A549 (cell line): ENCODE measurements at regions not wholly inside any gene's neighbourhood (a gene's known extent, or its start where the extent isn't known, plus 50 kb on each side); places are given as distances from the start of the nearest gene placed in this dataset.
A peak's percentile ranks its signal among the peaks of the same experiment; 100 is the strongest.

Experiments
- ATAC-seq, 2 experiments: fragments of 200-7000 bp in 1 of 2; fragments of >200 bp in 1 of 2; cut with Nextera tagmentation in 1 of 2; cut with Tn5 transposase in 1 of 2; 3 replicates each; pipeline versions ENCODE4 v1.8.0 to v1.9.1; 2018 to 2020; ENCODE audit warnings: mild to moderate bottlenecking in 1 of 2, moderate library complexity in 1 of 2
- CTCF ChIA-PET: fragments of 300-600 bp; sonication (Branson Sonifier 250); formaldehyde crosslinking; extraction: SDS; loops from one replicate; lab custom pipeline; 2021; ENCODE audit warnings: antibody characterized with exemption, inconsistent platforms; lab: Yijun Ruan, JAX
- POLR2A ChIA-PET: fragments of 350-600 bp; formaldehyde crosslinking; extraction: SDS; loops from one replicate; lab custom pipeline; 2021; ENCODE audit warnings: antibody characterized with exemption, inconsistent platforms; lab: Yijun Ruan, JAX
- DNase-seq, 2 experiments: peaks; one replicate each; pipeline versions ENCODE4 v3.0.0 to v3.0.0-alpha.2; 2011 to 2016; ENCODE audit warnings: low read depth in 1 of 2, low spot score in 1 of 2
- FAIRE-seq: peaks from 2 replicates; lab custom pipeline; 2011; peaks lifted over from hg19 to GRCh38; lab: Jason Lieb, UNC
- H3K27ac ChIP-seq, 2 experiments: fragments of >200 bp; sonication (Bioruptor Twin); formaldehyde crosslinking; 3 replicates each; pipeline ENCODE4 v1.5.1; 2016 to 2017
- H3K4me1 ChIP-seq: fragments of >200 bp; sonication (Bioruptor Twin); formaldehyde crosslinking; 3 replicates; pipeline ENCODE4 v1.6.1; 2016
- H3K4me2 ChIP-seq: fragments of >200 bp; sonication (Bioruptor Twin); formaldehyde crosslinking; 3 replicates; pipeline ENCODE4 v1.6.1; 2016
- H3K4me3 ChIP-seq: fragments of >200 bp; sonication (Bioruptor Twin); formaldehyde crosslinking; 3 replicates; pipeline ENCODE4 v1.5.1; 2016
- H3K9me3 ChIP-seq: fragments of >200 bp; sonication (Bioruptor Twin); formaldehyde crosslinking; 3 replicates; pipeline ENCODE4 v1.6.1; 2016
- BHLHE40 ChIP-seq: IDR thresholded peaks from 2 replicates; pipeline ENCODE4 v1.6.1; 2012; ENCODE audit warnings: low read depth, low read length, inconsistent platforms
- EP300 ChIP-seq, 2 experiments: fragments of >200 bp; sonication (Bioruptor Twin); formaldehyde crosslinking; IDR thresholded peaks; 2 replicates in 1 of 2; 3 replicates in 1 of 2; pipeline ENCODE4 v1.6.1; 2016 to 2017
- GATA3 ChIP-seq: IDR thresholded peaks from 2 replicates; pipeline ENCODE4 v1.6.1; 2012; ENCODE audit warnings: borderline replicate concordance
- HOXA7 ChIP-seq: fragments of 250-450 bp; sonication (Bioruptor Pico); IDR thresholded peaks from 2 replicates; pipeline ENCODE4 v1.5.0; 2020; ENCODE audit warnings: mild to moderate bottlenecking, moderate library complexity
- JUN ChIP-seq, 2 experiments: fragments of >200 bp; sonication (Bioruptor Twin); formaldehyde crosslinking; IDR thresholded peaks; 2 replicates in 1 of 2; 3 replicates in 1 of 2; pipeline ENCODE4 v1.6.1; 2016 to 2017
- MAFK ChIP-seq: fragments of 450-650 bp; IDR thresholded peaks from 2 replicates; pipeline ENCODE4 v1.6.1; 2014; ENCODE audit not compliant: partially characterized antibody
- NFE2L2 ChIP-seq: fragments of 150-350 bp; conservative IDR thresholded peaks from 2 replicates; pipeline ENCODE4 v1.6.1; 2014; ENCODE audit warnings: low read length
- POLR2A ChIP-seq: IDR thresholded peaks from 2 replicates; pipeline ENCODE4 v1.6.1; 2012; ENCODE audit warnings: mild to moderate bottlenecking, low read length
- POLR2AphosphoS2 ChIP-seq: conservative IDR thresholded peaks from 2 replicates; pipeline ENCODE4 v1.6.1; 2012; ENCODE audit warnings: low read length, improper control_type of control experiment, inconsistent platforms
- RAD21 ChIP-seq, 2 experiments: fragments of >200 bp in 1 of 2; sonication (Bioruptor Twin) in 1 of 2; formaldehyde crosslinking in 1 of 2; IDR thresholded peaks in 1 of 2; conservative IDR thresholded peaks in 1 of 2; 2 replicates in 1 of 2; 3 replicates in 1 of 2; pipeline ENCODE4 v1.6.1; 2012 to 2018; ENCODE audit warnings: inconsistent platforms in 1 of 2
- RFX5 ChIP-seq: fragments of 450-650 bp; IDR thresholded peaks from 2 replicates; pipeline ENCODE4 v1.7.1; 2014; ENCODE audit warnings: antibody characterized with exemption, mild to moderate bottlenecking, moderate library complexity
- TP53 ChIP-seq: fragments of 250-450 bp; sonication (Bioruptor Pico); IDR thresholded peaks from 2 replicates; pipeline ENCODE4 v1.5.0; 2021; ENCODE audit warnings: mild to moderate bottlenecking, moderate library complexity
- ZNF302 ChIP-seq: fragments of 250-450 bp; sonication (Bioruptor Pico); IDR thresholded peaks from 2 replicates; pipeline ENCODE4 v1.9.0; 2021; ENCODE audit warnings: inconsistent platforms, mild to moderate bottlenecking, moderate library complexity
- WGBS: methylation state at CpG from one replicate; pipeline ENCODE4 v1.1.6; 2017; ENCODE audit errors: missing lambda C conversion rate; 5-methylcytosine and 5-hydroxymethylcytosine counted together
- TF ChIP-seq, protein P1 (sequence below): fragments of 150-350 bp; IDR thresholded peaks from 2 replicates; pipeline ENCODE4 v1.6.1; 2014; ENCODE audit warnings: low read depth, mild to moderate bottlenecking, low read length
- TF ChIP-seq, protein P2 (sequence below): fragments of 200-600 bp; sonication (generic); IDR thresholded peaks from 2 replicates; pipeline ENCODE4 v1.6.1; 2016; ENCODE audit warnings: antibody characterized with exemption, mild to moderate bottlenecking, moderate library complexity

DNA sequence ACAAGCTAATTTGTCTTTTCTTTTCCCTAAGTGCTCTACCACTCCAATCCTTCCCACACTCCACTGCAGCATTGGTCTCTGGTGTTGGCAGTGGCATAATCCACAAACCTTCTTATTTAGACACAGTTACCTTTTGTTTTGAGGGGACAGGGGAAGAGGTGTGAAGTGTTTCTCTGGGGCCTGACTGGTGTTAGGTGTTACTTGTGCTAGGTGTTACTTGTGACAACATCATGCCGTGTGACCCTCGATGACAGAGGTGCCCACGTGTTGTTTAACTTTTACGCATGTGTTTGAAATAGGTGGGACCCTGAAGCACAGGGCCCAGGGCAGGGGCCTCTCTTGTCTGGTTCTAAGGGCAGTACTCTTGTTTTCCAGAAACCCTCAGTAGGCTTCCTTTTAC is 70.5 kb upstream of the SPRY4 start:
- no peaks in the 10 kb centered on the region for H3K9me3 ChIP-seq
- TF ChIP-seq, protein P1, sequence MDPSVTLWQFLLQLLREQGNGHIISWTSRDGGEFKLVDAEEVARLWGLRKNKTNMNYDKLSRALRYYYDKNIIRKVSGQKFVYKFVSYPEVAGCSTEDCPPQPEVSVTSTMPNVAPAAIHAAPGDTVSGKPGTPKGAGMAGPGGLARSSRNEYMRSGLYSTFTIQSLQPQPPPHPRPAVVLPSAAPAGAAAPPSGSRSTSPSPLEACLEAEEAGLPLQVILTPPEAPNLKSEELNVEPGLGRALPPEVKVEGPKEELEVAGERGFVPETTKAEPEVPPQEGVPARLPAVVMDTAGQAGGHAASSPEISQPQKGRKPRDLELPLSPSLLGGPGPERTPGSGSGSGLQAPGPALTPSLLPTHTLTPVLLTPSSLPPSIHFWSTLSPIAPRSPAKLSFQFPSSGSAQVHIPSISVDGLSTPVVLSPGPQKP = no peak
- no peak for TF ChIP-seq HOXA7 (CRISPR knock-in tag)
- no peak for TF ChIP-seq ZNF302 (CRISPR knock-in tag)
- TF ChIP-seq, all 56 proteins: peak for 0
- ChIA-PET CTCF (interaction anchor here (1.2 to 1.7 kb wide), 2 partner anchors 12 to 115 kb away, joined by 3 to 4 read pairs; no protein-coding TSS in a partner anchor), POLR2A (no interaction called here)
- Histone ChIP-seq H3K4me3 (no peak overlapping the region), H3K27ac (no peak overlapping the region), H3K4me2 (no peak overlapping the region), H3K4me1 (peaks cover under 1% of the 10 kb centered on the region; the same call in 1 of the 3 replicates)
- WGBS = 94% methylated on average over 4 of the region's 4 CpGs
- FAIRE-seq = no peak
- ATAC-seq = no peak
- DNase-seq = no peak

DNA sequence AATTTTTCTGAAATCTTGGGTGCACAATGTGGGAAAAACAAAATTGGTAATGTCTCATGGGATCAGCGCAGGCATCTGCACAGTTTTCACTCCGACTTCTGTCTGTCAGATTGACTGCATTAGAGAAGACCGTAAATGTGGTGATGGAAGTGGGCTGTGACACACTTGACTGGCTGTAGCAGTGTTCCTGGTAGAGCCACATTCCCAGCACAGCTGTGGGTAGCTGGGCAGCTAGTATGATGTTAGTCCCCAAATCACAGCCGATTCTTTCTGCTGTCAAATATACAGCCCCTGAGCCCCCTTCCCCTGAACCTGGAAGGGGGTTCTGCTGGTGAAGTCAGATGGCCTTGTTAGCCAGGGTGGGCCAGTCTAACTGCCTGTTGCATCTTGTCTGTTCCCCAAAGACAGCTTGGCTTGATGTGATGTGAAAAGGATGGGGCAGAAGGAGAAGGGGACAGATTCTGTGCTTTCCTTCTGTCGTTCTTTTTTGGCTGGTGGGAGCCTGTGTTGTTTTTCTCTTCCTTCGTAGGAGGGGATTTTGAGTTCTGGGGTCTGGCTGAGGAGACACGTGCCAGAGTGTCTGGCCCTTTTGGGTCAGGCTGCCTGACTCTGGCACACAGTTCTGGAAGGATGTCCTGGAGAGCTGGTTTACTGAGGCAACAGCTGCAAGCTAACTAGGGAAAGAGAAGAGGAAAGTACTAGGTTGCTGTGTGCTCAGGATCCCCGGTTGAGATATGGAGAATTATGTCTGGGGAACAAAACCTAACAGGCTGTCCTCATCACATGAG is 66.4 kb upstream of the SPRY4 start:
- H3K4me2 ChIP-seq = no peak overlapping the region
- 87% methylated on average over 8 of the region's 8 CpGs for WGBS
- FAIRE-seq = no peak
- H3K27ac ChIP-seq = peak overlapping the region in 1 of 2 experiments; percentile 24; a peak in 2 of 6 replicates
- no peak overlapping the region for H3K4me3 ChIP-seq
- CTCF ChIA-PET = no interaction called here
- ATAC-seq = no peak
- H3K9me3 ChIP-seq = no peaks in the 10 kb centered on the region
- peaks cover 35% of the 10 kb centered on the region for H3K4me1 ChIP-seq
- TF ChIP-seq JUN (IDR thresholded peaks at IDR 0.05) (no peak), EP300 (IDR thresholded peaks at IDR 0.05) (no peak), TP53 (CRISPR knock-in tag) (no peak), BHLHE40 (no peak), GATA3 (no peak)
- TF ChIP-seq, protein P2, sequence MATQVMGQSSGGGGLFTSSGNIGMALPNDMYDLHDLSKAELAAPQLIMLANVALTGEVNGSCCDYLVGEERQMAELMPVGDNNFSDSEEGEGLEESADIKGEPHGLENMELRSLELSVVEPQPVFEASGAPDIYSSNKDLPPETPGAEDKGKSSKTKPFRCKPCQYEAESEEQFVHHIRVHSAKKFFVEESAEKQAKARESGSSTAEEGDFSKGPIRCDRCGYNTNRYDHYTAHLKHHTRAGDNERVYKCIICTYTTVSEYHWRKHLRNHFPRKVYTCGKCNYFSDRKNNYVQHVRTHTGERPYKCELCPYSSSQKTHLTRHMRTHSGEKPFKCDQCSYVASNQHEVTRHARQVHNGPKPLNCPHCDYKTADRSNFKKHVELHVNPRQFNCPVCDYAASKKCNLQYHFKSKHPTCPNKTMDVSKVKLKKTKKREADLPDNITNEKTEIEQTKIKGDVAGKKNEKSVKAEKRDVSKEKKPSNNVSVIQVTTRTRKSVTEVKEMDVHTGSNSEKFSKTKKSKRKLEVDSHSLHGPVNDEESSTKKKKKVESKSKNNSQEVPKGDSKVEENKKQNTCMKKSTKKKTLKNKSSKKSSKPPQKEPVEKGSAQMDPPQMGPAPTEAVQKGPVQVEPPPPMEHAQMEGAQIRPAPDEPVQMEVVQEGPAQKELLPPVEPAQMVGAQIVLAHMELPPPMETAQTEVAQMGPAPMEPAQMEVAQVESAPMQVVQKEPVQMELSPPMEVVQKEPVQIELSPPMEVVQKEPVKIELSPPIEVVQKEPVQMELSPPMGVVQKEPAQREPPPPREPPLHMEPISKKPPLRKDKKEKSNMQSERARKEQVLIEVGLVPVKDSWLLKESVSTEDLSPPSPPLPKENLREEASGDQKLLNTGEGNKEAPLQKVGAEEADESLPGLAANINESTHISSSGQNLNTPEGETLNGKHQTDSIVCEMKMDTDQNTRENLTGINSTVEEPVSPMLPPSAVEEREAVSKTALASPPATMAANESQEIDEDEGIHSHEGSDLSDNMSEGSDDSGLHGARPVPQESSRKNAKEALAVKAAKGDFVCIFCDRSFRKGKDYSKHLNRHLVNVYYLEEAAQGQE = no peak
- POLR2A ChIA-PET = no interaction called here
- no peak for DNase-seq

DNA sequence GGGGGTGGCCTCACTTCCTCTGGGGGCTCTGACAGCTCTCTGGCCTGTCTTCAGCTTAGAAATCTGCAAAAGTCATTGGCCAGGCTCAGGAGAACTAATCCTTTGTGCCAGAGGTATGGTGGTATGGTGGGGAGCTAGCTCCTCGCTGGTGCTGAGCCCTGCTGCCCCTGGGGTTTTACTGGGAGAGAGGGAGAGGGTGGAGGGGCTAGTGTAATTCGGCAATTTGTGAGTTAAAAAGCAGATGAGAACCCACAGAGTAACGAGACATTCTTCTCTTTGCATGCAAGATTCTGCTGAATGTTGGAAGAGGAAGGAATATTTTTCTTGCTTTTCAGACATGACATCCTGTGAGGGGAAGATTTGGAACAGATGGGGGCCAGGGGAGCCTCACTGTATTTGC is 65.5 kb upstream of the SPRY4 start:
- POLR2A ChIA-PET = no interaction called here
- DNase-seq (no peak), ATAC-seq (peak in 1 of 2 experiments; percentile 12; a peak in 1 of 6 replicates), FAIRE-seq (no peak)
- peak overlapping the region; percentile 47 for H3K4me2 ChIP-seq
- peaks cover 38% of the 10 kb centered on the region for H3K4me1 ChIP-seq
- no peak overlapping the region for H3K4me3 ChIP-seq
- WGBS = 68% methylated on average over 3 of the region's 3 CpGs
- CTCF ChIA-PET = no interaction called here
- no peaks in the 10 kb centered on the region for H3K9me3 ChIP-seq
- peak overlapping the region; percentile 34 to 72; a peak in 4 of 6 replicates for H3K27ac ChIP-seq
- TF ChIP-seq GATA3 (no peak), RAD21 (conservative IDR thresholded peaks at IDR 0.05 in 1 of 2, IDR thresholded peaks at IDR 0.05 in 1 of 2) (no peak), POLR2AphosphoS2 (no peak), RFX5 (no peak)
- TF ChIP-seq, all 56 proteins: peak for 0

DNA sequence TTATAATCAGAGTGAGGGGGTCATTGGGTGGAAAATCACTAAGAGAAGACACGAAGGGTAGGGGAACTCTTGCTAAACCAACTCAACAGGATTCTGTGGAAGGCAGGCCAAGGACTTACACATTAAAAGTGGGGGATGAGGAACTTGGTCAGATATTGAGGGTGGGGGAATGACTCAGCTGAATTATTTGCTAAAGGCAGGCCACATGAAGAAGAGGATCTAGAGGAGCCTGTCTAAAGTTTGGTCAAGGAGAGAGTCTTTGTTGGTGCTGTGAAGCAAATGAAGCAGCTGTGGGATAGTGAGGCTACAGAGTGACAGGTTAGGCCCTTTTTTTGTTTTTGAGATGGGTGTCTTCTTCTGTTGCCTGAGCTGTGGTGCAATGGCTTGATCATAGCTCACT is 63.9 kb upstream of the SPRY4 start:
- peak overlapping the region; percentile 63 to 72 for H3K27ac ChIP-seq
- peak in 1 of 2 experiments; percentile 51 for DNase-seq
- peak overlapping the region; percentile 47 for H3K4me2 ChIP-seq
- TF ChIP-seq POLR2A (no peak), MAFK (peak; percentile 82), NFE2L2 (0 out of 2 replicates have a peak, but pooled peaks have one; percentile 26)
- ChIA-PET CTCF (no interaction called here), POLR2A (no interaction called here)
- no peaks in the 10 kb centered on the region for H3K9me3 ChIP-seq
- FAIRE-seq = no peak
- ATAC-seq = peak in 1 of 2 experiments; percentile 17; a peak in 2 of 6 replicates
- no peak overlapping the region for H3K4me3 ChIP-seq
- WGBS = 58% methylated on average over 1 of the region's 1 CpG
- H3K4me1 ChIP-seq = peaks cover 38% of the 10 kb centered on the region
